ENCODE measurements at regions not wholly inside any gene's neighbourhood (a gene's known extent, or its start where the extent isn't known, plus 50 kb on each side); places are given as distances from the start of the nearest gene placed in this dataset.

DNA sequence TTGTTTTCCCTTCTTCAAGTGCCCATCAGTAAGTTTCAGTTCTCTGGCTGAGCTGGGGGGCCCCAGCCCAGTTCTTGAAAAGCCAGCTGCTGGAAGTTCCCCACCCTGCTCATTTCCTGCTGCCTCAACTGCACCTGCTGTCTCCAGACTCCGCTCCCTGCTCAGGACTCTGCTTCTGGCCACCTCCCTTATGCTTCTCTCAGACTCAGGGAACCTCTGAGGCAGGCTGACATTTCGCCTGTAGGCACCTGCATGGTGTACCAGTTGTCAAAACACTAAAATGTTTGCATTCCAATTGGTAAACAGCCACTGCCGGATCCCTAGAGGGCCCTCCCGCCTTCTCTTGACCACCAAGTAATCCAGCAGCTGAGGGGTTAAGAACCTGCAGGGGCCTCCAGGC is 136.5 kb upstream of the VRK1 start:
- intact Hi-C loops (cut with DNase I, micrococcal nuclease): no loop called here
- Histone ChIP-seq H3K4me1 (ENCODE audit: insufficient read depth, low read length) (no peaks in the 10 kb centered on the region), H3K27ac (ENCODE audit: low read depth in 1 of 2, low read length in 2 of 2) (no peak overlapping the region), H3K36me3 (ENCODE audit: insufficient read depth, low read length) (no peaks in the 10 kb centered on the region), H3K4me3 (ENCODE audit: low read length) (no peak overlapping the region), H3K9me3 (ENCODE audit: control insufficient read depth in 1 of 2, insufficient read depth in 1 of 2, low read length in 2 of 2) (peaks cover 8 to 13% of the 10 kb centered on the region in 2 experiments), H3K27me3 (ENCODE audit: control insufficient read depth in 1 of 2, insufficient read depth in 2 of 2, low read length in 2 of 2) (peaks cover 28 to 33% of the 10 kb centered on the region in 2 experiments)
- ATAC-seq (ENCODE audit: poor library complexity): no peak
- no peaks in the 10 kb centered on the region for H3K4me1 Mint-ChIP-seq (ENCODE audit: low read depth)
- H3K27ac Mint-ChIP-seq: no peak overlapping the region
- H3K4me3 Mint-ChIP-seq: no peak overlapping the region
- ChIA-PET POLR2A (no interaction called here), CTCF (no interaction called here)
- peaks cover 7% of the 10 kb centered on the region for H3K9me3 Mint-ChIP-seq
- H3K36me3 Mint-ChIP-seq (ENCODE audit: low read depth): no peaks in the 10 kb centered on the region
- TF ChIP-seq, protein P1, sequence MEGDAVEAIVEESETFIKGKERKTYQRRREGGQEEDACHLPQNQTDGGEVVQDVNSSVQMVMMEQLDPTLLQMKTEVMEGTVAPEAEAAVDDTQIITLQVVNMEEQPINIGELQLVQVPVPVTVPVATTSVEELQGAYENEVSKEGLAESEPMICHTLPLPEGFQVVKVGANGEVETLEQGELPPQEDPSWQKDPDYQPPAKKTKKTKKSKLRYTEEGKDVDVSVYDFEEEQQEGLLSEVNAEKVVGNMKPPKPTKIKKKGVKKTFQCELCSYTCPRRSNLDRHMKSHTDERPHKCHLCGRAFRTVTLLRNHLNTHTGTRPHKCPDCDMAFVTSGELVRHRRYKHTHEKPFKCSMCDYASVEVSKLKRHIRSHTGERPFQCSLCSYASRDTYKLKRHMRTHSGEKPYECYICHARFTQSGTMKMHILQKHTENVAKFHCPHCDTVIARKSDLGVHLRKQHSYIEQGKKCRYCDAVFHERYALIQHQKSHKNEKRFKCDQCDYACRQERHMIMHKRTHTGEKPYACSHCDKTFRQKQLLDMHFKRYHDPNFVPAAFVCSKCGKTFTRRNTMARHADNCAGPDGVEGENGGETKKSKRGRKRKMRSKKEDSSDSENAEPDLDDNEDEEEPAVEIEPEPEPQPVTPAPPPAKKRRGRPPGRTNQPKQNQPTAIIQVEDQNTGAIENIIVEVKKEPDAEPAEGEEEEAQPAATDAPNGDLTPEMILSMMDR (IDR thresholded peaks at IDR 0.05): no peak
- peaks cover 60% of the 10 kb centered on the region for H3K27me3 Mint-ChIP-seq
- DNase-seq: no peak

DNA sequence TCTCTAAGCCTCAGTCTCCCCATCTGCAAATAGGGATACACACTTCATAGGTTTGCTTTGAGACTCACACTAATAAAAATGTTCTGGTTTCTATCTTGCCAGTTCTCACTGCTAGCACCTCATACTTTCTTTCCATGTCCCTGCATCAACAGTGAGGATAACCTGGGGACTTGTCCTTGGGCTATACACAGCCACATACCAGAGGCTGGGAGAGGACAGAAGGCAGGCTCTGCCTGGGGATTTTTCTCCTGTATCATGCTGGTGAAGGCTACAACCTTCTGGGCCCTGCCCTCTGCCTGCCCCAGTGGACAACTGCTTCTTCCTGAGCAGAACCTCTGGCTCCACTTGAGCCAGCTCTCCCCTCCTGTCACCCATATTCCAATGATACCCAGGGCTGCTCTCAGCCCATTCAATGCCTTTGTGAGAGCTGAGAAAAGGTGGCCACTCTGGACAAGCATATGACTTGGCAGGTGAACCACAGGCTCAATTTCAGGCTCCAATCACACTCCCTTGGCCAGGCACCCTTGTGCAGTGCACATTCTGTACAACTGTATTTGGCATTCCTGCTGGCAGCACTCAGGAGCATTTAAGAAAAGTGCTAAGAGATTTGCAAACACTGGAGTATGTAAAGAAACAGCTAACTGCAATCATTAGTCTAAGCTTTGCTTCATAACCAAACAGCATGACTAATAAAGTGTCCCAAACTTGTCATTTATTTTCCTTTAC is 135.8 kb upstream of the VRK1 start:
- Histone ChIP-seq H3K36me3 (ENCODE audit: insufficient read depth, low read length) (no peaks in the 10 kb centered on the region), H3K27ac (ENCODE audit: low read depth in 1 of 2, low read length in 2 of 2) (no peak overlapping the region), H3K9me3 (ENCODE audit: control insufficient read depth in 1 of 2, insufficient read depth in 1 of 2, low read length in 2 of 2) (peaks cover 8 to 11% of the 10 kb centered on the region in 2 experiments), H3K4me1 (ENCODE audit: insufficient read depth, low read length) (no peaks in the 10 kb centered on the region), H3K27me3 (ENCODE audit: control insufficient read depth in 1 of 2, insufficient read depth in 2 of 2, low read length in 2 of 2) (peaks cover 33% of the 10 kb centered on the region in 2 experiments), H3K4me3 (ENCODE audit: low read length) (no peak overlapping the region)
- H3K4me1 Mint-ChIP-seq (ENCODE audit: low read depth): no peaks in the 10 kb centered on the region
- intact Hi-C loops (cut with DNase I, micrococcal nuclease): no loop called here
- TF ChIP-seq, protein P1 (IDR thresholded peaks at IDR 0.05): no peak
- CTCF ChIA-PET: no interaction called here
- ATAC-seq (ENCODE audit: poor library complexity): no peak
- H3K9me3 Mint-ChIP-seq: peaks cover 7% of the 10 kb centered on the region
- POLR2A ChIA-PET: no interaction called here
- H3K27ac Mint-ChIP-seq: no peak overlapping the region
- no peak overlapping the region for H3K4me3 Mint-ChIP-seq
- peaks cover 67% of the 10 kb centered on the region for H3K27me3 Mint-ChIP-seq
- no peak for DNase-seq
- H3K36me3 Mint-ChIP-seq (ENCODE audit: low read depth): no peaks in the 10 kb centered on the region

DNA sequence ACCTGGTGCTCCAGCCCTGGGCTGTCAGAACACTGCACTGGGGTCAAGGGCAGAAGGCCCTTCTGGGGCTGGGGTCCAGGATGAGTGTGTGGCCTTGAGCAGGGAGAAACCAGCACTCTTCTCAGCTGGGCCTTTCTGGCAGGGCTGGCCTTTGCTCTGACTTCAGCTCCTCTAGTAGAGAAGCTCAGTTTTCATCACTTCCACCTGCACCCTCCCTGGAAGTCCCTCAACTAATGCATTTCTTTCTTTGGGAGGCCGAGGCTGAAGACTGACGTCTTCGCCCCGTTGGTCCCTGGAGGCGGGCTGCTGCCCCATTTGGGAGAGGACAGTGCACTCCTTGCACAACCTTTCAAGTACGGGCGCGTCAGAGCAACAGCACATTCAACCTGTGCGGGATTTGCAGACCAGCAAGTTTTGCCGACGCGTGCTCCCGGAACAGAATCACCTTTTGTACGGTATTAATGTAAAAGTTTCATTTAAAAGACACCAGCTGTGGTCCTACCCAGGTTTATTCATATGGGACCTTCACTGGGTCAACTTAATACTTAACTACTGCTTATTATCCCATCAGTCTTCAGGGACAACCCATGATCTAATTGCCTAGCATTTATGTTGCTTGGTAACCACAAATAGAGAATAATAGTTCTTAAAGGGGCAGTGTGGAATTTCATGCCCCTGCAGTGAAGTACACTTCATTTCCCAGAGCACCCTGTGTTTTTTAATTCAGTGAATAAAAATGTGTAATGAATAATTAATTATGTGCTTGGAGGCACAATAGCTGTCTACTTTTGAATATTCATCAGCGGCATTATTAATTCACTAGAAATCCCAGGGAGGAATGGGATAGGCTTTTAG is 134.8 kb upstream of the VRK1 start:
- no peak overlapping the region for H3K4me3 Mint-ChIP-seq
- Histone ChIP-seq H3K9me3 (ENCODE audit: control insufficient read depth in 1 of 2, insufficient read depth in 1 of 2, low read length in 2 of 2) (peaks cover 2 to 8% of the 10 kb centered on the region in 2 experiments), H3K27me3 (ENCODE audit: control insufficient read depth in 1 of 2, insufficient read depth in 2 of 2, low read length in 2 of 2) (peaks cover 31 to 36% of the 10 kb centered on the region in 2 experiments), H3K36me3 (ENCODE audit: insufficient read depth, low read length) (no peaks in the 10 kb centered on the region), H3K4me1 (ENCODE audit: insufficient read depth, low read length) (no peaks in the 10 kb centered on the region), H3K4me3 (ENCODE audit: low read length) (no peak overlapping the region), H3K27ac (ENCODE audit: low read depth in 1 of 2, low read length in 2 of 2) (no peak overlapping the region)
- ChIA-PET POLR2A (no interaction called here), CTCF (no interaction called here)
- no peaks in the 10 kb centered on the region for H3K36me3 Mint-ChIP-seq (ENCODE audit: low read depth)
- H3K27me3 Mint-ChIP-seq: peaks cover 71% of the 10 kb centered on the region
- TF ChIP-seq, protein P1 (IDR thresholded peaks at IDR 0.05): no peak
- DNase-seq (no peak), ATAC-seq (ENCODE audit: poor library complexity) (no peak)
- no peak overlapping the region for H3K27ac Mint-ChIP-seq
- no peaks in the 10 kb centered on the region for H3K4me1 Mint-ChIP-seq (ENCODE audit: low read depth)
- peaks cover 4% of the 10 kb centered on the region for H3K9me3 Mint-ChIP-seq
- intact Hi-C loops (cut with DNase I, micrococcal nuclease): no loop called here

Data from CD4-positive, alpha-beta T cell (primary cell).